ENCODE measurements at regions not wholly inside any gene's neighbourhood (a gene's known extent, or its start where the extent isn't known, plus 50 kb on each side); places are given as distances from the start of the nearest gene placed in this dataset.

GRCh38 chr18:70432804-70433400, 144.1 kb downstream of the SOCS6 start:
- TF ChIP-seq MAX (IDR thresholded peaks at IDR 0.05) (no peak), USF1 (IDR thresholded peaks at IDR 0.05) (no peak), TEAD4 (IDR thresholded peaks at IDR 0.05) (no peak), REST (IDR thresholded peaks at IDR 0.05; ENCODE audit: low read depth) (no peak), CREB1 (IDR thresholded peaks at IDR 0.05; ENCODE audit: low read depth) (no peak), ZBTB7A (IDR thresholded peaks at IDR 0.05; ENCODE audit: low read depth) (no peak), YY1 (IDR thresholded peaks at IDR 0.05; ENCODE audit: low read depth) (no peak), TCF12 (IDR thresholded peaks at IDR 0.05; ENCODE audit: low read depth) (no peak), FOXM1 (IDR thresholded peaks at IDR 0.05; ENCODE audit: borderline replicate concordance, low read depth) (no peak), RAD21 (IDR thresholded peaks at IDR 0.05; ENCODE audit: low read depth) (no peak), EP300 (IDR thresholded peaks at IDR 0.05; ENCODE audit: borderline replicate concordance) (no peak), NFIC (IDR thresholded peaks at IDR 0.05) (no peak), CEBPB (IDR thresholded peaks at IDR 0.05) (no peak)

Measured in Ishikawa (cell line).